HUDEP-2 (cell line): ENCODE measurements at regions not wholly inside any gene's neighbourhood (a gene's known extent, or its start where the extent isn't known, plus 50 kb on each side); places are given as distances from the start of the nearest gene placed in this dataset.
"Not testable (repeated sequence)": the region's sequence is repeated elsewhere in the genome, so short reads cannot be mapped to it uniquely, and the experiment has no call there.

Experiments
- DNase-seq, 76 experiments: peaks; one replicate each; lab custom pipeline; 2025; ENCODE audit not compliant: unreplicated experiment in 76 of 76; lab: John Stamatoyannopoulos, UW

GRCh38 chr1:194033646-194034045 lies 847.2 kb upstream of the B3GALT2 start:
- DNase-seq = no peak

- no peak for DNase-seq
Observed at GRCh38 chr1:194028002-194028401, 841.6 kb upstream of the B3GALT2 start.

GRCh38 chr1:194026422-194026821 lies 840.0 kb upstream of the B3GALT2 start:
- DNase-seq = no peak

- no peak for DNase-seq
Observed at GRCh38 chr1:194024659-194025058, 838.2 kb upstream of the B3GALT2 start.

- DNase-seq = no peak
Observed at GRCh38 chr1:194014014-194014413, 827.6 kb upstream of the B3GALT2 start.

- DNase-seq = no peak
Observed at GRCh38 chr1:194013561-194013960, 827.1 kb upstream of the B3GALT2 start.

- DNase-seq = no peak
Observed at GRCh38 chr1:194004146-194004545, 817.7 kb upstream of the B3GALT2 start.

GRCh38 chr1:194001726-194002350 lies 815.4 kb upstream of the B3GALT2 start:
- DNase-seq = not testable (repeated sequence)

- no peak for DNase-seq
Observed at GRCh38 chr1:193988885-193989284, 802.5 kb upstream of the B3GALT2 start.

- DNase-seq = no peak
Observed at GRCh38 chr1:193979219-193979618, 792.8 kb upstream of the B3GALT2 start.

GRCh38 chr1:193974286-193974798 lies 787.9 kb upstream of the B3GALT2 start:
- no peak for DNase-seq

GRCh38 chr1:193973428-193973827 lies 787.0 kb upstream of the B3GALT2 start:
- DNase-seq = no peak

- DNase-seq = no peak
Observed at GRCh38 chr1:193971595-193971994, 785.2 kb upstream of the B3GALT2 start.

- no peak for DNase-seq
Observed at GRCh38 chr1:193960499-193960898, 774.1 kb upstream of the B3GALT2 start.

- no peak for DNase-seq
Observed at GRCh38 chr1:193960040-193960439, 773.6 kb upstream of the B3GALT2 start.

GRCh38 chr1:193957556-193958095 lies 771.2 kb upstream of the B3GALT2 start:
- no peak for DNase-seq

GRCh38 chr1:193952778-193953374 lies 766.5 kb upstream of the B3GALT2 start:
- no peak for DNase-seq

- no peak for DNase-seq
Observed at GRCh38 chr1:193951984-193952383, 765.6 kb upstream of the B3GALT2 start.

GRCh38 chr1:193944454-193944853 lies 758.0 kb upstream of the B3GALT2 start:
- no peak for DNase-seq

GRCh38 chr1:193940176-193940575 lies 753.8 kb upstream of the B3GALT2 start:
- DNase-seq = no peak

- DNase-seq = no peak
Observed at GRCh38 chr1:193939585-193939984, 753.2 kb upstream of the B3GALT2 start.

GRCh38 chr1:193937308-193937707 lies 750.9 kb upstream of the B3GALT2 start:
- no peak for DNase-seq
